GM18858 (cell line): ENCODE measurements at regions not wholly inside any gene's neighbourhood (a gene's known extent, or its start where the extent isn't known, plus 50 kb on each side); places are given as distances from the start of the nearest gene placed in this dataset.

Experiments
- ATAC-seq: cut with Tn5 transposase; IDR thresholded peaks from one replicate; pipeline ENCODE4 v1.9.1; 2021; ENCODE audit not compliant: unreplicated experiment

DNA sequence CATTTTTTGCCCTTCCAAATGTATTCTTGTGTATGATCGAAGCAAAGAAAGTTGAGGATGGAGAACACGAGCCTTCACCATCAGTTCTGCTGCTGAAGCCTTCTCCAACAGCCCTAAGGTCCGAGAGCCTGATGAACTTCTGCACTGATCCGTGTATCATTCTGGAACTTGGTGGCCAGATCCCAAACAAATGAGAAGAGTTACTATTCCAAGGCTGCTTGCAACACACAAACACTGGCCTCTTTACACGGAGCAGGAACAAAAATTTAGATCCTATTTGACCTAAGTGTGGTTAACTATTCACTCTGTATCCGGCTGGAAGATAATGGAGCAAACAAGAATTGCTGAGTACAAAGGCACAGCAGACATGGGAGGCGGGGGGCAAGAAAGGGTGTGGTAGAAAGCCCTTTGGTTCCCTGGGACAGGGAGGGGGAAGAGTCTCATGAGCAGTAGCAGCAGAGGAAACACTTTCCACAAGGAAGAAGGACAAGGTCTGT is 282.9 kb downstream of the SOX9 start:
- ATAC-seq = no peak

DNA sequence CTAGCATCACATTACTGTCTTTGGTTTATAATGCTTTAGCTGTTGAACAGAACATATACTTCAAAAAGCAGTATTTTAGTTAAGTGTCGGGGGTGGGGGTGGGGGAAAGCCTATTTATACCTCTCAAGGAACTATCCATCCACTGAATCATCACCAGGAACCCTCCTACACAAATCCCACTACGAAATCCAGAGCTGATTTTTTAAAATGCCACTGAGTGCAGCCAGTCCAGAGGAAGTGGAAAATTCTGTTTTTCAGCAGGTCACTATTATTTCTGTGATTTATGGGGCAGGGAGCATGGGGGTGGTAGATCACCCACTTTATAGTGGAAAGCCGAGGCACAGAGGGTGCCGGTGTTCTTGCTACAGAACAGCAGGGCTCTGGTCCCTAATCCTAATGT is 284.1 kb downstream of the SOX9 start:
- no peak for ATAC-seq

DNA sequence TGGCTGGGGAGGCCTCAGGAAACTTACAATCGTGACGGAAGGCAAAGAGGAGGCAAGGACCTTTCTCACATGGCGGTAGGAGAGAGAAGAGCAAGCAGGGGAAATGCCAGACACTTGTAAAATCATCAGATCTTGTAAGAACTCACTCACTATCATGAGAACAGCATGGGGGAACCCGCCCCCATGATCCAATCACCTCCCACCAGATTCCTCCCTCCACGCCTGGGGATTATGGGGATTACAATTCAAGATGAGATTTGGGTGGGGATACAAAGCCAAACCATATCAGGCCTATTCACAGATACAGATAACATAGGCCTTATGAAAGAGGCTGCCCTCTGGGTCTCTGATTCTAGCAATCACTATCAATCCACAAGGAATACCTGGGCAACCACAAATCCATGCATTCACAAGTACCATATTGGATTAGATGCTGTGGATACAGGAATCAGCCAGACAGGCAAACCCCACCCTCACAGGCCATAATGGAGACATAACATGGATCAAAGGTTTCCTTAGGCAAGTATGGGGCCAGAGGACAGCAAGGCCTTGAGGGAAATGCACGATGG is 284.9 kb downstream of the SOX9 start:
- no peak for ATAC-seq

DNA sequence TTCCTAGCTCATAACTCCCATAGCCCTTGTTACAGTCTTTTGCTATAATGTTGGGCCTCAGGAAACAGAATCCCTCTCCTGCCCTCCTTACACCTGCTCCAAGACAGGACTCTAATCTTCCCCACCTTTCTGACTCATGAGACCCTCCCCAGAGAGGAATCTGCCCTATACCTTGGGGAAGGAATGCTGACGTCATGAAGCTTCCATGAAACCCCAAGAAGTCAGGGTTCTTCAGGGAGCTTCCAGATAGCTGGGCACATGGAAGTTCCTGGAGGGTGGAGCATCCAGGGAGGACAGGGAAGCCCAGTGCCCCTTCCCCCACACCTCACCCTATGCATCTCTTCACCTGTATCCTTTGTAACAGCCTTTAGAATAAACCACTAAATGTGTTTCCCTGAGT is 285.7 kb downstream of the SOX9 start:
- no peak for ATAC-seq

DNA sequence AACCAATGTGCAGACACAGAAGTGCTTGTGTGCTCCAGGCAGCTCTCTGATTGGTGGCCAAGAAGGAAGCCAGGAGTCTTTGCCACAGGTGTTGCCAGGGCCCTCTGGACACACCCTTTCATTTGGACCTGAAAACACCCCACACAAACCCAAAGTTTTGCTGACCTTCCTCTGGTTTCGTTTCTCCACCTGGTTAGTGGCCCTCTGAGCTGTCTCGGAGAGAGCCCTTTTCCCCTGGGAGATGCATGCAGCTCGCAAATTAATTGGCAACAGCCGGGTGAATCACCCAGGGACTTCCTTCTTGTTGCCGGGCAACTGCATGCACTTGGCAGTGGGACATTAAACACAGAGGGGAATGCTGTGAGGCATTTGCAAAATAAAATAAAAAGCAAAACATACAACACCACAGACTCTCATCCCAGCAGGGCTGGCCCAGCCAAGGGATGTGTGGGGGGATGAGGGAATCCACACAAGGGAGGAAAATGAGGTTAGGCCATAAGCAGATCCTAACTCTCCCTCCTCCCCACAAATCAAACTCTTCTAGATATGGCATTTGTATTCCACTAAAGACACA is 286.6 kb downstream of the SOX9 start:
- ATAC-seq = peak; percentile 82

DNA sequence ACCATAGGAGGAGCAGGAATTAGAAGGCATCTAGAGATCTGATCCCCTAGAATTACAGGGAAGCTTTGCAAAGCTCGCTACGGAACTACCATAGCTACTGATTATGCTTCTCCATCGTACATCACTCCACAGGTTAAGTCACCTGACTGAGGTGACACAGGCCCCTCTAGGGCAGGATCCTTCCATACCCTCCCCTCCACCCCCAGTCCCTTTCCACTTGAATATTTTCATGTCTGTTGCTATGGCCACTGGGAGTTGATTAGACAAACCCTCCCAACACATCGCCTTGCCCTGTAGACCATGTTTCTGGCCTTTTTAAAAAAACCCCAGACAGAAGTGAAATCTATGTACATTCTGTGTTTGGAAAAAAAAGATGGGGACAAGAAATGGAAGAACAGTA is 287.1 kb downstream of the SOX9 start:
- no peak for ATAC-seq

DNA sequence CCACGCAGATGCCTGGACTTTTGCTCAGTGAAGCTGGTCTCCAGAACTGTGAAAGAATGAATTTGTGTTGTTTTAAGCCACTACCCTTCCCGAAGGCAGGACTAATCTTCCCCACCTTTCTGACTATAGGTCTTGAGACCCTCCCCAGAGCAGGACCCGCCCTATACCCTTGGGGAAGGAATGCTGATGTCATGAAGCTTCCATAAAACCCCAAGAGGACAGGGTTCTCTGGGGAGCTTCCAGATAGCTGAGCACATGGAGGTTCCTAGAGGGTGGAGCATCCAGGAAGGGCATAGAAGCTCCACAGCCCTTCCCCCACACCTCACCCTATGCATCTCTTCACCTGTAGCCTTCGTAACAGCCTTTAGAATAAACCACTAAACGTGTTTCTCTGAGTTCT is 287.8 kb downstream of the SOX9 start:
- no peak for ATAC-seq

DNA sequence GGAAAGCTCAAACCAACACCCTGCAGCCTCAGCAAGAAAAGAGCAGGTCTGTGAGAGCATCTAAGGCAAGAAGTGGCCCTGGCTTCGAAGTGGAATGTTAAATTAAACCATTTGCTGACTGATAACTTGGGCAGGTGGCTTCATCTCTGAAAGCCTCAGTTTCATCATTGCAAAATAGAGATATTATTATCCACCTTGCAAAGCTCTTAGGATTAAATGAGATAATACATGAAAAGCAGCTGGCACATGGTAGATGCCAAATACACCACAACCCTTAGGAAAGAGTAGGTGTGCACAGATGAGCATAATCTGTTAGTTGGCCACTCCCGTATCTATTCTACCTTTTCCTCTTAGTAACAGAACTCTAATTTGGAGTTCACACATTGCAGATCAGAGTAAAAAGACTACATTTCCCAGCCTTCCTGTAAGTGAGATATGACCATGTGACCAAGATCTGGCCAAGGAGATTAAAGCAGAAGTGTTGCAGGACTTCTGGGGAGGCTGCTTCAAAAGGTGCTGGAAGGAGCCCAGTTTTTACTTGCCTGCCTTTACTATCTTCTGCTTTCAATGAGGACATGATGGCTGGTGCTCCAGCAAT is 288.7 kb downstream of the SOX9 start:
- ATAC-seq = peak; percentile 36

DNA sequence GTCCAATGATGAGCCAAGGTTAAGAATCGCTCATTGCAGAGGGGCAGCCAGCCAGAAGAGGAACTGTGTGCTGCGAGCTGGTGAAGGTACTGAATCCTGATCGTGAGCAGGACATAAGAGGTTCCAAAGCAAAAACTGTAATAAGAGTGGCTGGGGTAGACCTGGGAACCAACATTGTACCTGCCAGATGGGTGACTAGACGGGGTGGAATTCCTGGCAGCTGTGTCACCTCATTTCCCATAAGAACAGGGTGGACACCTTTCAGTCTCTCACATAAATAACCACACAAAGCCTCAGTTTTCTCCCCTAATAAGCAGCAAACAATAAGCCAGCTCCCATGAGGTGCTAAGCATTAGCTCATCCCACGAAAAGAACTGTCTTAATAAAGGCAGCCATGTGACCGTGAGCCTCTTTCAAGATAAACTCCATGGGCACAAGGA is 290.3 kb downstream of the SOX9 start:
- ATAC-seq = no peak

DNA sequence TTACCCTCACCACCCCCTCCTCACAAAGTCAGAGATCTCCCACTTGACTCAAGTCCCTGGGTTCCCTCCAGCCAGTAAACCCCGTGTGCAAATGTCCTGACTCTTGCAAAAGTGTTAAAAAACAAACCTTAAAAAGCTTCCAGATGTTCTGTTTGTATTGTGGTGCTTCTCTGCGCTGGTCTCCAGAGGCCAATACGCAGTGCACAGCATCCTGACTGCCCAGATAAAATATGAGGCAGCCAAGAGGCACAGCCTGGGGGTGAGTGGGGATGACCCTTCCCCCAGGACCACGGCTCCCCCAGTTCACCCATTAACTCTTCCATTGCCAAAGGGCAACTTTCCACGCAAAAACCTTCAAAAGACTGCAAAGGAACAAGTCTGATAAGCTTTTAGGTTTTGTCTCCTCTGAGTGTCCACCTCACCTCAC is 291.8 kb downstream of the SOX9 start:
- no peak for ATAC-seq

DNA sequence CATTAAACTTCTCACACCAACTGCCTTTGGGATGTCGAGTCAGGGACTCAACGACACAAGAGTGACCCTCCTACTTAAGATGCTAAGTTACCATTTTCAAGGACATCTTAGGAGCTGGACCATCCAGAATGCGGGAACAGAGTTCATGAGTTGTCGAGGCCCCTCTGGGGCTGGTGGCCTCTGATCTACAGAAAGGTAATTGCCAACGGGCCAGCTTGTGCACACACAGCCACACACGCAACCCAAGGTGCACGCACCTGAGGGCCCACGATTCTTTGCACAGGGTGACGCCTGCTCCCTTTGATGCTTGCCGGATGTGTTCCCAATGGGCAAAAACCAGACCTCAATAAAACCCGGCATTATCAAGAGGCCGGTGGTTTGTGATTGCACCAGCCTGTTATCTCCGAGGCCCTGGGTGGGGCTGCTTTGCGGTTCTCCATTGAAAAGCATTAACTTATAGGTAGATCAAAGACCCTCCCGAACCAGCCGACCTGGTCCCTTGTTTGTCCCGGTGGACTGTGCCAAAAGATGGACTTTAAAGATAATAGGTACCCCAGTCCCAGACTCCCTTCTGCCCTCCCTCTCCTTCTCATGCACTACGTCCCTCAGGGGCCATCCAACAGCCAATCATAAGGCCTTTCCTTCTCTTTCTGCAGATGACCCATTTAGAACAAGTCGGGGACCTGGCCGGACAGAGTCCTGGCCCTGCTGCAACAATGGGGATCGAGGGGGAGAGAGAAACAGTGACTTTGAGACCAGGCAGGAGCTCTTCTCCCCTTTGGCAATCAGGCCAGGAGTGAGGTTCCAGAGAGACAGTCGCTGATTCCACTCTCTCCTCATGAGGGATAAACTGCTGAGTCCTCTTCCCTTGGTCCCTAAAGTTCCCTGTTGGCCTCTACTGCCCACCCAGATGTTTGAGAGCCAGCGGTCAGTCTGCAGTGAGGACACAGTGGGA is 292.5 kb downstream of the SOX9 start:
- ATAC-seq = no peak

DNA sequence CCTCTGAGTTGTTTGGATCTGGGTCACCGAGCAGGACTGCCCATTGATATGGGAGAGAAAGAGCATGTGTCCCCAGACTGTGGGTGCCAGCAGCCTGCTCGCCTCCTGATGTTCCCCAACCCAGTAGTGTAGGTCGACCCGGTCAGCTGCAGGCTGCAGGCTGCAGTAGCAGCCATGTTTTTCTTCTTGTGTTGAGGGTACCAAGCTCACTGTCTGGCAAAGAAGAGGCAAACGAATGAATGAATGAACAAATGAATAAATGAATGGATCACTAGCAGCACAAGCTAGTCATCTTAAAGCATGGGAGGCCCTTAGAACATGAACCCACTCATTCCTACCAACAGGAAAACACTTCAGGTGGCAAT is 293.2 kb downstream of the SOX9 start:
- ATAC-seq = no peak

DNA sequence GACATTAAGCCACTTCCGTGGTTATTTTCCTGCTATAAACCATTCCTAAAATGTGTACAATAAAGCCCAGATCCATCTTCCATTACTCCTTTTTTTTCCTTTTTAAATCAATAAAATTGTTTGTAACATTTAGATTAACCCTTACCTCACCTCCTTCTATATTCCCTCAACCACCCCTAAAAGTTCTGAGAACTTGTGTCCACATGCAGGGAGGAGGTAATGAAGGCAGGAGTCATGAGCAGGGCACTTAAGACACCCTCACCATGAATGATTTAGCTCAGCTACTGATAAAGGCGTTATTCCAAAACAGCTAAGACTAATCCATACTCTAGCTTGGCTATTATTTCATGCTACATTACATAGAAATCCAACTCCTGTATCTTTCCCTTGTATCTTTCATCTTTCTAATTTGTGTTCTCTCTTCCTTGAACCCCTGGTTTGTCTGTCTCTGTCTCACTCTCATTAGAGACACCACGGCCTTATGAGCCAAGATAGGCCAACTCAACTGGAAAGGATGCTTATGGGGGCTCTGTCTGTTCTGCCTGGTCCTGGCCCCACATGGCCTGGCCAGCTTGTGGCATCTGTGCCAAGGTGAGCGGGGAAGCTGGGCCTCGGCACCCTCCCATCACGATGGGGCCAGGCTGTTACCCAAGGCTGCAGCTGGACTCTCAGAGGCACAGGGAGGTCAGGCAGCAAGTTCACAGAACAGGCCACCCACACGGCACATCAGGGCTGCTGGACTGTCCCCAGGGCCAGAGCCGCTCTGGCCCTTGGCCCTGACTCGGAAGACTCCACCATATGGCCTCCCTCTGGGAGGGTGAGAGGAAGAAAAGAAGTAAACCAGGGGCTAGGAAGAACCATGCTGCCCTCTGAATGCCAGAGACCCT is 294.4 kb downstream of the SOX9 start:
- ATAC-seq = no peak

DNA sequence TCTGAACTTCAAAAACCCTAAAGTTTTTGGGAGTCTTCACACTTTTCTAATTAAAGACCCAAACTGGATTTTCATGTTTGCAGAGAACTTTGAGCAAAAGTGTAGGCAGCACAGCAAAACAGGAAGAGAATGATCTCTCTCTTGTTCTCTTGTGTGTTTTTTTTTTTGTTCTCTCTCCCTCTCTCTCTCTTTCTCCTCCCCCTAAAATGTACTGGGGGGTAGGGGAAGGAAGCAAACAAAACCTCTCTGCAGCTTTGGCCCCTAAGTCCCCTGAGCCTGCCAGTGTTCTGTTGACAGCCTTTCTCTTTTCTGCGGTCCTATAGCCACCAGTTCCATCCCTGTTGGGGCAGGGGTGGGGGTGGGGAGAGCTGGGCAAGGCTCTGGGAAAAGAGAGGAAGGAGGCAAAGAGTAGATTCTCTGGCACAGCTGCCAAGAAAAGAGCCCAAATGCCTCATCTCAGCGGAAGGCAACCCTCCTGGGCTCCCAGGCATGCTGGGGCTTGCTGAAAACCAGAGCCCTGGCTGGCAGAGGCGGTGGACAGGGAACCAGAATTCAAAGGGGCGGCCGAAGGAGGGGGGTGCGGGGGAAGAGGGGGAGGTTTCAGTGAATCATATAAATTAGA is 295.3 kb downstream of the SOX9 start:
- no peak for ATAC-seq

DNA sequence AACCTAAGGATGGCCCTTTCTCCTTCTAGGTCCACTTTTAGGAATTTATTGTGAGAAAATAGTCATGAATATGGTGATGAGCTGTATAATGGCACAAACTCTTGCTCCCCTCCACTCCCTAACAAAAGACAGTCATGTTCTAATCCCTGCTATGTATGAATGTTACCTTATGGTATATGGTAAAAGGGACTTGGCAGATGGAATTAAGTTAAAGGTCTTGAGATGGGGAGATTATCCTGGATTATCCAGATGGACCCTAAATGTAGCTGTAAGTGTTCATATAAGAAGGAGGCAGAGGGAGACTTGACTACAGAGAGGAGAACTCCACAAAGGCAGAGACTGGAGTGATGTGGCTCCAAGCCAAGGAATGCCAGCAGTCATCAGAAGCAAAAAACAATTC is 296.1 kb downstream of the SOX9 start:
- ATAC-seq = no peak

DNA sequence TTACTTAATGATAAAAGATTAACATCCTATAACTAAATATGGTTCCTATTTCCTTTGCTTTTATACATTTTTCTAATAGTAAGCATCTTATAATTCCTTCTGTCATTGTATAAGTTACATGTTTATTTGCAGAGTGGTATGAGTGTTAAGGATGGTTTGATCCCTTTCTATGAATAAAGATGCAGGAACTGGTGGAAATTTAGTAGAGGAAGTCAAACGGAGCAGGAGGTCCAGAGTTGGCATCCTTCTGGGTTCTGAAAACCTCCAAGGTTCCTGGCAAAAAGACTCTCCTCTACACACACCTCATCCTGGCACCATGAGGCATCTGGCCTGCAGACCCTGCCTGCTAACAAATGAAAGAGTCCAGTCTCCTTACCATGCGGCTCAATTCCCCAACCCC is 296.8 kb downstream of the SOX9 start:
- no peak for ATAC-seq

DNA sequence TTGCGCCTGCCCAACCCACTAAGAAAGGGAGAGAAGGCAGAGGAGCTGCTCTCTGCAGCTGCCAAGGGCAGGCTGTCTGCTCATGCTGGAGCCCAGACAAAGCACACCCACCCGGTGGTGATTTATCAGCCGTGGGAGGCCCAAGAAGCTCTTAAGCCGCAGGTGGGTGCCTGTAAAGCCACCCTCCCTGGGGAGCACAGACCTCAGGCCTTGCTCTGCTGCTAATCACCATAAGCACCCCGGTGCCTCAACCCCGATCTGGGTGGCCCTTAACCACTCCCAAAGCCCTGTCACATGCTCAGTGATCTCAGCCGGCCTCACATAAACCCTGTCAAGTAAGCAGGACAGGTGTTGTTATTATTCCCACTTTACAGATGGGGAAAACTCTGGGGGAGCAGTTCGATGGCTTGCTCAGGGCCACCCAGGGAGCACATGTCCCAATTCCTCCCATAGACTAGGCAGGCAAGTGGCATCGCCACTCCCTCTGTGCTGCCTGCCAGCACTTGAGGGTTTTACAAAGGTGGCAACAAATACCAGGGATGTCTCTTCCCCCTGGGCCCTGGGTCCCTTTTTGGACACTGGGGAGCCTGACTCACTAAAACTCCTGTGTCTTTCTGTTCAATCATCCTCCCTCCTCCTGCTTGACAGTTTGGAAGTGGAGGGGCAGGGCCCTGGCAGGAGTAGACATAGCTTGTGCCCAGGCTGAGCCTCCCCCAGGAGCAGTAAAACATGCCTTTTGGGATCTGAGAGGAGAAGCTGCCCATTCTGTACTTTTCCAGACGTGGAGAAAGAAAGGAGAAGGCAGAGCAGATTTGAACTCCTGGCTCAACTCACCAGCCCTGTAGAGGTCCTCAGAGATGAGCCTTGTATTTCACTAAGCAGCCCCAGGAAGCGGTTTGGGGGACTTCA is 299.3 kb downstream of the SOX9 start:
- peak; percentile 45 for ATAC-seq

DNA sequence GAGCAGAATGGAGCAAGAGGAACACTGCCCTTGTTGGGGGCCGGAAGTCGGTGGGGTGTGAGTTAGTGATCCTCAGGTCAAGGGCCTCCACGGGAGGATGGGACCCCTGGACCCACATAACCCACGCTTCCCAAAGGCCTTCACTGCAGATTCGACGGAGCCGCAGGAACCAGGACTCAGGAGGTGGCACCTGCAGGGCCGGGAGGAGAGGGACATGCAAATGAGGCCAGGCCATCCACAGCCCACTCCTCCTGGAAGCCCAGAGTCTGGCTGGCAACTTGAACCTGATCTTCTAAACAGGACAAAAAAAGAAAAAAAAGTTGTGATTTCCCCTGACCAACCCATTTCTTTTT is 299.9 kb downstream of the SOX9 start:
- no peak for ATAC-seq
